ENCODE measurements at regions not wholly inside any gene's neighbourhood (a gene's known extent, or its start where the extent isn't known, plus 50 kb on each side); places are given as distances from the start of the nearest gene placed in this dataset.

- Mint-ChIP-seq H3K4me1 (ENCODE audit: low read depth) (no peaks in the 10 kb centered on the region), H3K4me3 (no peak overlapping the region), H3K27me3 (no peaks in the 10 kb centered on the region), H3K9me3 (peaks cover 11% of the 10 kb centered on the region), H3K27ac (no peak overlapping the region), H3K36me3 (ENCODE audit: low read depth) (no peaks in the 10 kb centered on the region)
- DNase-seq (no peak), ATAC-seq (no peak)
- TF ChIP-seq CTCF (IDR thresholded peaks at IDR 0.05) = no peak
- ChIA-PET CTCF (no interaction called here), POLR2A (no interaction called here)
- intact Hi-C loops (cut with micrococcal nuclease) = no loop called here
Observed at GRCh38 chr13:57340878-57341277, 173.9 kb downstream of the PRR20E start.

- intact Hi-C loops (cut with micrococcal nuclease) = no loop called here
- ATAC-seq (no peak), DNase-seq (no peak)
- ChIA-PET CTCF (no interaction called here), POLR2A (no interaction called here)
- Mint-ChIP-seq H3K27me3 (no peaks in the 10 kb centered on the region), H3K27ac (no peak overlapping the region), H3K4me3 (no peak overlapping the region), H3K9me3 (peaks cover 8% of the 10 kb centered on the region), H3K4me1 (ENCODE audit: low read depth) (no peaks in the 10 kb centered on the region), H3K36me3 (ENCODE audit: low read depth) (no peaks in the 10 kb centered on the region)
- no peak for TF ChIP-seq CTCF (IDR thresholded peaks at IDR 0.05)
Observed at GRCh38 chr13:57345526-57345925, 178.5 kb downstream of the PRR20E start.

- DNase-seq (no peak), ATAC-seq (no peak)
- ChIA-PET POLR2A (no interaction called here), CTCF (no interaction called here)
- intact Hi-C loops (cut with micrococcal nuclease) = no loop called here
- no peaks in the 10 kb centered on the region for H3K36me3 Mint-ChIP-seq (ENCODE audit: low read depth)
- TF ChIP-seq CTCF (IDR thresholded peaks at IDR 0.05) = no peak
- no peak overlapping the region for H3K27ac Mint-ChIP-seq
- peaks cover 8% of the 10 kb centered on the region for H3K9me3 Mint-ChIP-seq
- H3K4me1 Mint-ChIP-seq (ENCODE audit: low read depth) = no peaks in the 10 kb centered on the region
- H3K4me3 Mint-ChIP-seq = no peak overlapping the region
- H3K27me3 Mint-ChIP-seq = no peaks in the 10 kb centered on the region
Observed at GRCh38 chr13:57346786-57347185, 179.8 kb downstream of the PRR20E start.

GRCh38 chr13:57352114-57352513 lies 185.1 kb downstream of the PRR20E start:
- POLR2A ChIA-PET = no interaction called here
- no peak for DNase-seq
- CTCF ChIA-PET = no interaction called here
- Mint-ChIP-seq H3K4me3 (no peak overlapping the region), H3K9me3 (peaks cover 5% of the 10 kb centered on the region), H3K36me3 (ENCODE audit: low read depth) (no peaks in the 10 kb centered on the region), H3K27ac (no peak overlapping the region), H3K4me1 (ENCODE audit: low read depth) (no peaks in the 10 kb centered on the region), H3K27me3 (no peaks in the 10 kb centered on the region)
- TF ChIP-seq CTCF (IDR thresholded peaks at IDR 0.05) = no peak
- no peak for ATAC-seq
- intact Hi-C loops (cut with micrococcal nuclease) = no loop called here

GRCh38 chr13:57353831-57354230 lies 186.8 kb downstream of the PRR20E start:
- ATAC-seq (no peak), DNase-seq (no peak)
- Mint-ChIP-seq H3K27me3 (no peaks in the 10 kb centered on the region), H3K27ac (no peak overlapping the region), H3K9me3 (peaks cover 5% of the 10 kb centered on the region), H3K4me1 (ENCODE audit: low read depth) (no peaks in the 10 kb centered on the region), H3K36me3 (ENCODE audit: low read depth) (no peaks in the 10 kb centered on the region), H3K4me3 (no peak overlapping the region)
- CTCF ChIA-PET = no interaction called here
- intact Hi-C loops (cut with micrococcal nuclease) = no loop called here
- POLR2A ChIA-PET = no interaction called here
- TF ChIP-seq CTCF (IDR thresholded peaks at IDR 0.05) = no peak
